SK-N-SH (cell line): ENCODE measurements at regions not wholly inside any gene's neighbourhood (a gene's known extent, or its start where the extent isn't known, plus 50 kb on each side); places are given as distances from the start of the nearest gene placed in this dataset.

ENCODE experiments used
- CTCF ChIA-PET: fragments of 300-600, 350-600 bp; formaldehyde crosslinking; extraction: SDS; loops from one replicate; lab custom pipeline; 2021; lab: Yijun Ruan, JAX
- POLR2A ChIA-PET: fragments of 350-600 bp; sonication (Branson Sonifier 250); formaldehyde crosslinking; extraction: SDS; loops from one replicate; lab custom pipeline; 2020; ENCODE audit warnings: antibody characterized with exemption, inconsistent platforms; lab: Yijun Ruan, JAX
- DNase-seq: peaks from one replicate; pipeline ENCODE4 v3.0.0; 2012
- H2AFZ ChIP-seq: fragments of 200-600 bp; sonication (generic); 2 replicates; pipeline ENCODE4 v1.8.1; 2016; ENCODE audit warnings: antibody characterized with exemption, mild to moderate bottlenecking, low read depth
- H3F3A ChIP-seq: fragments of 200-600 bp; sonication (generic); replicated peaks from 2 replicates; pipeline ENCODE3; 2016; ENCODE audit warnings: antibody characterized with exemption, mild to moderate bottlenecking; ENCODE audit not compliant: insufficient read depth
- H3K27ac ChIP-seq, 2 experiments: fragments of 200-500 bp in 1 of 2; fragments of 200-600 bp in 1 of 2; sonication (Bioruptor generic) in 1 of 2; sonication (generic), shearing (Covaris generic) in 1 of 2; 2 replicates each; pipeline versions ENCODE4 v1.5.1 to v1.6.1; 2014 to 2016; ENCODE audit warnings: low read depth in 2 of 2, inconsistent platforms in 1 of 2, low read length in 1 of 2, mild to moderate bottlenecking in 1 of 2, mixed read lengths in 1 of 2
- H3K27me3 ChIP-seq: fragments of 200-600 bp; sonication (generic), shearing (Covaris generic); 2 replicates; pipeline ENCODE4 v1.6.1; 2016; ENCODE audit warnings: mixed run types; ENCODE audit not compliant: insufficient read depth
- H3K36me3 ChIP-seq, 2 experiments: fragments of 200-500 bp in 1 of 2; fragments of 200-600 bp in 1 of 2; sonication (Bioruptor generic) in 1 of 2; sonication (generic) in 1 of 2; replicated peaks in 1 of 2; 2 replicates each; pipeline versions ENCODE3 to v1.5.1; 2014 to 2016; ENCODE audit warnings: low read length in 1 of 2, mild to moderate bottlenecking in 1 of 2; ENCODE audit not compliant: insufficient read depth in 2 of 2, control insufficient read depth in 1 of 2
- H3K4me1 ChIP-seq, 2 experiments: fragments of 200-500 bp in 1 of 2; fragments of 200-600 bp in 1 of 2; sonication (Bioruptor generic) in 1 of 2; sonication (generic), shearing (Covaris generic) in 1 of 2; 2 replicates each; pipeline versions ENCODE4 v1.5.1 to v1.6.1; 2014 to 2016; ENCODE audit warnings: low read depth in 1 of 2, low read length in 1 of 2, mixed run types in 1 of 2; ENCODE audit not compliant: insufficient read depth in 2 of 2, control insufficient read depth in 1 of 2
- H3K4me2 ChIP-seq: fragments of 200-600 bp; sonication (generic), shearing (Covaris generic); 2 replicates; pipeline ENCODE4 v1.6.1; 2017; ENCODE audit warnings: mixed run types
- H3K4me3 ChIP-seq, 2 experiments: fragments of 200-500 bp in 1 of 2; fragments of 200-600 bp in 1 of 2; sonication (Bioruptor generic) in 1 of 2; sonication (generic), shearing (Covaris generic) in 1 of 2; 2 replicates each; pipeline versions ENCODE4 v1.5.1 to v1.8.1; 2014 to 2016; ENCODE audit warnings: low read depth in 2 of 2, inconsistent platforms in 1 of 2, low read length in 1 of 2, mild to moderate bottlenecking in 1 of 2, mixed read lengths in 1 of 2, moderate library complexity in 1 of 2
- H3K79me2 ChIP-seq: fragments of 200-600 bp; sonication (generic); 2 replicates; pipeline ENCODE4 v1.8.1; 2017; ENCODE audit warnings: mild to moderate bottlenecking; ENCODE audit not compliant: insufficient read depth
- H3K9ac ChIP-seq: fragments of 200-600 bp; sonication (generic); 2 replicates; pipeline ENCODE4 v1.6.1; 2017; ENCODE audit warnings: mixed run types
- H3K9me2 ChIP-seq: fragments of 200-600 bp; sonication (generic); 2 replicates; pipeline ENCODE4 v1.6.1; 2017; ENCODE audit warnings: mixed run types
- H3K9me3 ChIP-seq: fragments of 200-600 bp; sonication (generic); 2 replicates; pipeline ENCODE4 v1.6.1; 2017; ENCODE audit warnings: mixed run types, mild to moderate bottlenecking, moderate library complexity
- H4K20me1 ChIP-seq: fragments of 200-600 bp; sonication (generic); 2 replicates; pipeline ENCODE4 v1.6.1; 2017; ENCODE audit warnings: mild to moderate bottlenecking, mixed run types; ENCODE audit not compliant: insufficient read depth
- CHD2 ChIP-seq: fragments of 150-350 bp; IDR thresholded peaks from 2 replicates; pipeline ENCODE4 v1.6.1; 2018; ENCODE audit warnings: low read length; ENCODE audit not compliant: partially characterized antibody
- FOXJ3 ChIP-seq: sonication (generic); formaldehyde crosslinking; IDR thresholded peaks from 2 replicates; pipeline ENCODE4 v1.5.1; 2020; ENCODE audit warnings: mild to moderate bottlenecking, missing genetic modification reagents
- GABPA ChIP-seq: IDR thresholded peaks from 2 replicates; pipeline ENCODE4 v1.4.0; 2012; ENCODE audit warnings: low read depth, mild to moderate bottlenecking
- IRF3 ChIP-seq: fragments of 150-350 bp; IDR thresholded peaks from 2 replicates; pipeline ENCODE4 v1.6.1; 2016; ENCODE audit warnings: mild to moderate bottlenecking, low read depth, low read length
- JUND ChIP-seq: IDR thresholded peaks from 2 replicates; pipeline ENCODE4 v1.4.0; 2012
- MAX ChIP-seq: IDR thresholded peaks from 2 replicates; pipeline ENCODE4 v1.4.0; 2012; ENCODE audit warnings: low read depth
- MEF2A ChIP-seq: IDR thresholded peaks from 2 replicates; pipeline ENCODE4 v1.4.0; 2012; ENCODE audit warnings: low read depth, borderline replicate concordance
- MXI1 ChIP-seq: IDR thresholded peaks from 2 replicates; pipeline ENCODE4 v1.6.1; 2012; ENCODE audit warnings: mild to moderate bottlenecking, low read depth, low read length, improper control_type of control experiment
- NFIC ChIP-seq: IDR thresholded peaks from 2 replicates; pipeline ENCODE4 v1.4.0; 2012; ENCODE audit warnings: borderline replicate concordance
- NRF1 ChIP-seq: IDR thresholded peaks from 2 replicates; pipeline ENCODE4 v1.6.1; 2012; ENCODE audit warnings: low read depth, mild to moderate bottlenecking, low read length
- POLR2AphosphoS5 ChIP-seq: IDR thresholded peaks from 2 replicates; pipeline ENCODE4 v1.6.1; 2012; ENCODE audit warnings: low read depth, low read length
- RCOR1 ChIP-seq: fragments of 150-350 bp; IDR thresholded peaks from 2 replicates; pipeline ENCODE4 v1.6.1; 2017; ENCODE audit warnings: antibody characterized with exemption, low read length
- REST ChIP-seq: IDR thresholded peaks from 2 replicates; pipeline ENCODE4 v1.6.1; 2012; ENCODE audit warnings: mild to moderate bottlenecking, low read depth, low read length, moderate library complexity
- RFX5 ChIP-seq: IDR thresholded peaks from 2 replicates; pipeline ENCODE4 v1.6.1; 2012; ENCODE audit warnings: mild to moderate bottlenecking, improper control_type of control experiment, low read length
- RXRA ChIP-seq: IDR thresholded peaks from 2 replicates; pipeline ENCODE4 v1.4.0; 2012; ENCODE audit warnings: low read depth, mild to moderate bottlenecking, borderline replicate concordance
- SMC3 ChIP-seq: IDR thresholded peaks from 2 replicates; pipeline ENCODE4 v1.6.1; 2012; ENCODE audit warnings: low read depth, low read length, improper control_type of control experiment
- TAF1 ChIP-seq: IDR thresholded peaks from 2 replicates; pipeline ENCODE4 v1.6.1; 2012; ENCODE audit warnings: low read depth, mild to moderate bottlenecking, low read length, moderate library complexity, borderline replicate concordance
- TEAD4 ChIP-seq: IDR thresholded peaks from 2 replicates; pipeline ENCODE4 v1.4.0; 2012; ENCODE audit warnings: mild to moderate bottlenecking, borderline replicate concordance; ENCODE audit not compliant: insufficient read depth
- USF1 ChIP-seq: IDR thresholded peaks from 2 replicates; pipeline ENCODE4 v1.4.0; 2012; ENCODE audit warnings: low read depth, borderline replicate concordance
- YY1 ChIP-seq: IDR thresholded peaks from 2 replicates; pipeline ENCODE4 v1.4.0; 2012; ENCODE audit warnings: low read depth, mild to moderate bottlenecking
- WGBS: methylation state at CpG from one replicate; pipeline ENCODE4 v1.1.6; 2017; ENCODE audit warnings: low lambda C conversion rate; 5-methylcytosine and 5-hydroxymethylcytosine counted together

- no peak overlapping the region for H3K27ac ChIP-seq
- H3K9ac ChIP-seq, result no peak overlapping the region
- no peak overlapping the region for H3K4me2 ChIP-seq
- no peaks in the 10 kb centered on the region for H3K27me3 ChIP-seq
- no peaks in the 10 kb centered on the region for H3K9me2 ChIP-seq
- no peaks in the 10 kb centered on the region for H3K36me3 ChIP-seq
- no peak for DNase-seq
- TF ChIP-seq RXRA (no peak), SMC3 (no peak), CHD2 (no peak), TEAD4 (no peak), MXI1 (no peak), JUND (no peak), POLR2AphosphoS5 (no peak), IRF3 (no peak), MAX (no peak), FOXJ3 (no peak), REST (no peak), RFX5 (no peak), RCOR1 (no peak), GABPA (no peak), NRF1 (no peak), MEF2A (no peak), USF1 (no peak), TAF1 (no peak), NFIC (no peak), YY1 (no peak)
- H3K4me3 ChIP-seq, result no peak overlapping the region
- no peaks in the 10 kb centered on the region for H3K4me1 ChIP-seq
- WGBS, result 10% methylated on average over 1 of the region's 1 CpG
- H4K20me1 ChIP-seq, result no peaks in the 10 kb centered on the region
- H3K9me3 ChIP-seq, result no peaks in the 10 kb centered on the region
- CTCF ChIA-PET, result no interaction called here
- H2AFZ ChIP-seq, result no peak overlapping the region
- no peaks in the 10 kb centered on the region for H3K79me2 ChIP-seq
- POLR2A ChIA-PET, result no interaction called here
- no peaks in the 10 kb centered on the region for H3F3A ChIP-seq
These were observed 85.3 kb downstream of the NHLRC3 start for GRCh38 chr13:39123578-39123977.
